AG10803 (cell line): ENCODE measurements at regions not wholly inside any gene's neighbourhood (a gene's known extent, or its start where the extent isn't known, plus 50 kb on each side); places are given as distances from the start of the nearest gene placed in this dataset.

ENCODE experiments used
- DNase-seq: peaks from one replicate; pipeline ENCODE4 v3.0.0; 2010; ENCODE audit warnings: low read depth
- H3K4me3 ChIP-seq: 2 replicates; pipeline ENCODE4 v1.5.1; 2011; ENCODE audit warnings: mild to moderate bottlenecking, low read length, control low read depth
- TF ChIP-seq, protein P1 (sequence below): conservative IDR thresholded peaks from 2 replicates; pipeline ENCODE4 v1.5.1; 2011; ENCODE audit warnings: mild to moderate bottlenecking, low read length, control low read depth, inconsistent platforms

DNA sequence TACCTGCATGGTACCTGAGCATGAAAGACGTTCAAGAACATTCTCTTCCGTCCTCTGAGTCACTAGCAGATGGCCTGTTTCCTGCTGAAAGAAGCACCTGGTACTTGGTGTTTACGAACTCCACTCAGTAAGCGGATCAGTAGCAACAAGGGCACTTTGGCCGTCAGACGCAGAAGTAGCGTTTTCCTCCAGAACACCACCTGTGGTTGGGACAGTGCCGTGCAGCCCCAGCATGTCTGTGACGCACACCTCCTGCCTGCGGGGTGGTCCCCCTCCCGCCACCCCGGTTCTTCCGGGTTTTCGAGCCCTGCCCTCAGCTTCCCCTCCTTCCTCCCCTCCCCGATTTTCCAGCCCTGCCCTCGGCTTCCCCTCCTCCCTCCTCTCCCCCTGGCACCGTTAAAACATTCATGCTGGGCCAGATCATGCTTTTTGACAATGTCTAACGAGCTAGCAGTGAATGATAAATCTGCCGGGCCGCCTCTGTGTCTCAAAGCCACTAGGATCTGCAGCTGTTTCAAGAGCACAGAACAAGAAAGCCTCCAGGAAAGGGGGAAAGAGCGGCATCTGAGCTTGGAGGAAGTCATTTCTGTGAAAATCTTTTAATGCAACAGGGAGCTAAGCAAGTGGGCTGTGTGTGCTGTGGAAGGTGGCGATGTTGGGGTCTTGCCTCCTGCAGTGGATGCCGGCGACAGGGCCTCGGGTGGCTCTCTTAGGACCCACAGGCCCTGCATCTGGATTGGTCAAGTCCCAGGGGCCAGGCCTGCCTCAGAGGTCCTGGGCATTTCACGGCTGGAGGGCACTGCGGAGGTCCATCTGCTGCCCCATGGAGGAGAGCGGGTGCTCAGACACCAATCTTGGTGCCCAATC, 207.9 kb downstream of the ERMARD start:
- TF ChIP-seq, protein P1, sequence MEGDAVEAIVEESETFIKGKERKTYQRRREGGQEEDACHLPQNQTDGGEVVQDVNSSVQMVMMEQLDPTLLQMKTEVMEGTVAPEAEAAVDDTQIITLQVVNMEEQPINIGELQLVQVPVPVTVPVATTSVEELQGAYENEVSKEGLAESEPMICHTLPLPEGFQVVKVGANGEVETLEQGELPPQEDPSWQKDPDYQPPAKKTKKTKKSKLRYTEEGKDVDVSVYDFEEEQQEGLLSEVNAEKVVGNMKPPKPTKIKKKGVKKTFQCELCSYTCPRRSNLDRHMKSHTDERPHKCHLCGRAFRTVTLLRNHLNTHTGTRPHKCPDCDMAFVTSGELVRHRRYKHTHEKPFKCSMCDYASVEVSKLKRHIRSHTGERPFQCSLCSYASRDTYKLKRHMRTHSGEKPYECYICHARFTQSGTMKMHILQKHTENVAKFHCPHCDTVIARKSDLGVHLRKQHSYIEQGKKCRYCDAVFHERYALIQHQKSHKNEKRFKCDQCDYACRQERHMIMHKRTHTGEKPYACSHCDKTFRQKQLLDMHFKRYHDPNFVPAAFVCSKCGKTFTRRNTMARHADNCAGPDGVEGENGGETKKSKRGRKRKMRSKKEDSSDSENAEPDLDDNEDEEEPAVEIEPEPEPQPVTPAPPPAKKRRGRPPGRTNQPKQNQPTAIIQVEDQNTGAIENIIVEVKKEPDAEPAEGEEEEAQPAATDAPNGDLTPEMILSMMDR: no peak
- no peak for DNase-seq
- no peak overlapping the region for H3K4me3 ChIP-seq

DNA sequence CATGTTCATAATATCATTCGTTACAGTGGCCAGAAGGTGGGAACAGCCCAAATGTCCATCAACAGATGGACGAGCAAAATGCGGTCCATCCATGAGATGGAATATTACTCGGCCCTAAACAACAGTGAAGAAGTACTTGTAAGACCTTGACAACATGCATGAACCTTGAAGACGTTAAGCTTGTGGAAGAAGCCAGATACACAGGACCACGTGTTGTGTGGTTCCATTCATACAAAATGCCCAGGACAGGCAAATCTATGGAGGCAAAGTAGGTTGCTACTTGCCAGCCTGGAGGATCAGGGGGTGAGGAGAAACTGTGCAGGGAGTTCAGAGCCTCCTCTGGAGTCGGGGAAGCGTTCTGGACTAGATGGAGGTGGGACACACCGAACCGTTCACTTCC, 207.1 kb downstream of the ERMARD start:
- no peak overlapping the region for H3K4me3 ChIP-seq
- DNase-seq: no peak
- TF ChIP-seq, protein P1: no peak

DNA sequence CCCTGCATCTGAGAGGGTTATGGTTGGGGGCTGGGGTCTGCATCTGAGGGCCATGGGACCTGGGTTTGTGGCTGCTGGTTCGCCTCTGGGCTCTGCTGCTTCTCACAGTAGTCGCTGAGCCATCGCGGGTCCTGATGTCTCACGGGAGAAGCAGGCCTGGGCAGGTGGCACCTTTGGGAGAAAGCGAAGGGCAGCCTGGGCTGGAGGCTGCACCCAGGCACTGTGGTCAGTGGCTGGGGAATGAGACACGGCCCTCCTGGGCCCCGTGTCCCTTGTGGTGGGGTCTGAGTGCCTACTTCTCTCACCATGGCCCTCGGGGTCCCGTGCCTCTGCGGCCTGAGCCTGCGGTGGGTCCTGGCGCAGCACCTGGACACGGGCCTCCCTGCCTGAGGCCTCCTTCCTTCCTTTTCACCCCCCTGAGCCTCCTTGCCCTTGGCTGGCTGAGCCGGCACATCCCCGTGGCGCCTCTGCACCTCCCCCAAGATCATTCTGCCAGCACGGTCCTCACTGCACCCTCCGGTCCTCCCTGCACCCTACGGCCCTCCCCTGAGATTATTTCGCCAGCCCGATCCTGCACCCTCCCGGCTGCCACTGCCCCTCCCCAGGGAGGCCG, 206.0 kb downstream of the ERMARD start:
- H3K4me3 ChIP-seq: no peak overlapping the region
- TF ChIP-seq, protein P1: no peak
- DNase-seq: no peak

DNA sequence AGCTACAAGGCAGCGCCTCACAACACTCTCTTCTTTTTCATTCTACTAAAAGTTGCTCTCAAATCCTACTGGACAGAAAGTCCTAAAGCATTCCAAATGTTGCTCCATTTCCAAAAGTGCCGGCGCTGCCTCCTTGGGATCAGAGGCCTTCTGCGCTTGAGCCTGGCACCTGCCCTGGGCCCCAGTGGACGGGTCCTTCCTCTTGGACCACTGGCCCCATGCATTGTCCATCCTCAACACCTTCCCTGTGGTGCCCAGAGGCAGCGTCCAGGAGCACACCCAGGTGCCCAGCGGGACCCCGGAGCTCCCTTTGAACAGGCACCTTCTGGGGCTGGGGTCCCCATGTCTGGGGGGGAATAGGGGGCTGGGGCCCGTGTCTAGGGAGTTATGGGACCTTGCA, 205.2 kb downstream of the ERMARD start:
- TF ChIP-seq, protein P1: no peak
- H3K4me3 ChIP-seq: no peak overlapping the region
- DNase-seq: no peak

DNA sequence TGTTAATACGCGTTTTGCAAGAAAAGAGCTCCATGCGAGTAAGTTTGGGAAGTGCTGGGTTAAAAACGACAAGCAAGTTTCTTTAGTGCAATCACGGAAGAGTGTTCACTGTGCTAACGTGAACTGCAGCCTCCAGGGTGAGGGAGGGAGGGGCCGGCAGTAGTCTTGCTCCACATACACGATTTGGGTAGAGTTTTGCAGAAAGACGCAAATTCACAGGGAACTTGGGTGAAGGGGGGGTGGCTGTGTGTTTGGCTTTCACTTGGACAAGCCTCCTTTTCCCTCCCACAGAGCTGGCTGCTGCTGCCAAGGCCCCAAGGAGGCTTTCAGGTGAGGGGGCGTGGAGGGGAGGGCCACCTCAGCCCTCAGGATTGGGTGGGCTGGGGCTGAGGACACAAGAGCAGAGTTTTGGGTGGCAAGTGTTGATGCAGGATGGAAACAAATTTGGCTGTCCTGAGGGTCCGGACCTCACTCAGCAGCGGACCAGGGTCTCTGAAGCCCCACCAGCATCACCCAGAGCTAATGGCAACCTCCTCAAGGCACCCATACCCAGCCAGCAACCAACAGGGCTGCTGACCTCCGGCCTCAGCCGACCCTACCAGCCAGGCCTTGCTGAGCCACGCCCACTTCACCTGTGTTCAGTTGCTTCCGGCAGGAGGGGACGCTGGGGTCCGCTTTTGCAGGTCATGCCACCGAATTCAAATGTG, 204.5 kb downstream of the ERMARD start:
- H3K4me3 ChIP-seq: no peak overlapping the region
- TF ChIP-seq, protein P1: no peak
- DNase-seq: no peak

DNA sequence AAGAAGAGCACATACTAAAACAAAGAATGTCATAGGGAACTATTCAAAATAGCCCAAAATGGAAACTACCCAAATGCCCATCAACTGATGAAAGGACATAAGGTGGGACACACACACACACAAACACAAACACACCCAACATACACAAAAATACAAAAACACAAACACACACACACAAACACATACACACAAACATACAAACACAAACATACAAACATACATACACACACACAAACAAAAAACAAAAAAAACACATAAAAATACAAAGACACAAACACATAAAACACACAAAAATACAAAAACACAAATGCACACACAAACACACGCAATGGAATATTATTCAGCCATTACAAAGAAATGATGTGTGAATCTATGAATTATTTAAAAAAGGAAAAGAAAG, 203.6 kb downstream of the ERMARD start:
- TF ChIP-seq, protein P1: no peak

DNA sequence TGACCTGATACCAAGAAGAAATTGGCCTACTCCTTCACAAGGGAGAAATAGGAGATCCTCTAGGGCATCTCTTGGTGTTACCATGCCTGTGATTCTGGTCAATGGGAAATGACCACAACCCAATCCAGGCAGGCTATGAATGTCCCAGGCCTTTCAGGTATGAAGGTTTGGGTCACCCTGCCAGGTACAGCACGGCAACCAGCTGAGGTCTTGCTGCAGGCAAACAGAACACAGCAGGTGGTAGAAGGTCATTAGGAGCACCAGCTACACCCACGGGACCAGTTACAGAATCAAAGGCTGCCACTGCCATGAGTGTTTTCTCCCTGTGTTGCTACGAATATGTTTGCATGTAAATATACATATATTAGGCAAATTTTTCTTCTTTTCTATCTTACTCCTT, 202.3 kb downstream of the ERMARD start:
- no peak overlapping the region for H3K4me3 ChIP-seq
- no peak for DNase-seq
- TF ChIP-seq, protein P1: no peak

More for the DNA sequence above, 203.6 kb downstream of the ERMARD start:
- DNase-seq: no peak
- H3K4me3 ChIP-seq: no peak overlapping the region
